GM23338 (cell line): ENCODE measurements at regions not wholly inside any gene's neighbourhood (a gene's known extent, or its start where the extent isn't known, plus 50 kb on each side); places are given as distances from the start of the nearest gene placed in this dataset.

ENCODE experiments used
- ATAC-seq: fragments of 200-7000 bp; cut with Tn5 transposase; 3 replicates; pipeline ENCODE4 v1.9.1; 2020
- DNase-seq: peaks from one replicate; pipeline ENCODE4 v3.0.0-alpha.2; 2015; ENCODE audit warnings: low spot score
- H2AFZ ChIP-seq: fragments of 200-600 bp; sonication (generic); 2 replicates; pipeline ENCODE4 v1.8.0; 2016; ENCODE audit warnings: antibody characterized with exemption, mild to moderate bottlenecking, moderate library complexity
- H3F3A ChIP-seq: fragments of 200-600 bp; sonication (generic); replicated peaks from 2 replicates; pipeline ENCODE4 v1.8.0; 2017; ENCODE audit warnings: antibody characterized with exemption, mixed run types, low read depth
- H3K27ac ChIP-seq: fragments of 200-600 bp; sonication (generic); 2 replicates; pipeline ENCODE4 v1.6.1; 2016; ENCODE audit warnings: low read depth
- H3K27me3 ChIP-seq: fragments of 200-600 bp; sonication (generic); 2 replicates; pipeline ENCODE4 v1.8.0; 2016; ENCODE audit warnings: mild to moderate bottlenecking, mixed run types, moderate library complexity; ENCODE audit not compliant: insufficient read depth
- H3K36me3 ChIP-seq: fragments of 200-600 bp; sonication (generic); 2 replicates; pipeline ENCODE4 v1.8.0; 2016; ENCODE audit warnings: mild to moderate bottlenecking; ENCODE audit not compliant: insufficient read depth
- H3K4me1 ChIP-seq: fragments of 200-600 bp; sonication (generic); 2 replicates; pipeline ENCODE4 v1.8.0; 2016; ENCODE audit warnings: mild to moderate bottlenecking, moderate library complexity; ENCODE audit not compliant: insufficient read depth
- H3K4me2 ChIP-seq: fragments of 200-600 bp; sonication (generic); 2 replicates; pipeline ENCODE4 v1.7.1; 2017; ENCODE audit warnings: mixed run types
- H3K4me3 ChIP-seq: fragments of 200-600 bp; sonication (generic); 2 replicates; pipeline ENCODE4 v1.6.1; 2016; ENCODE audit warnings: mixed run types
- H3K79me2 ChIP-seq: fragments of 200-600 bp; sonication (generic); replicated peaks from 2 replicates; pipeline ENCODE4 v1.8.0; 2017; ENCODE audit warnings: mild to moderate bottlenecking; ENCODE audit not compliant: insufficient read depth
- H3K9me2 ChIP-seq: fragments of 200-600 bp; sonication (generic); 2 replicates; pipeline ENCODE4 v1.8.0; 2017; ENCODE audit not compliant: insufficient read depth
- H4K20me1 ChIP-seq: fragments of 200-600 bp; sonication (generic); replicated peaks from 2 replicates; pipeline ENCODE4 v1.8.0; 2017; ENCODE audit warnings: mild to moderate bottlenecking; ENCODE audit not compliant: insufficient read depth
- H3K27ac Mint-ChIP-seq: 2 replicates; pipeline ENCODE4 v1.8.0; 2020; ENCODE audit warnings: inconsistent platforms, mild to moderate bottlenecking, moderate library complexity, mixed read lengths
- H3K27me3 Mint-ChIP-seq: 3 replicates; pipeline ENCODE4 v1.8.0; 2022; ENCODE audit warnings: low read depth, mild to moderate bottlenecking, moderate library complexity, mixed read lengths, inconsistent platforms; ENCODE audit not compliant: insufficient read depth, poor library complexity
- H3K36me3 Mint-ChIP-seq: 3 replicates; pipeline ENCODE4 v1.8.0; 2021; ENCODE audit warnings: low read depth, mild to moderate bottlenecking, inconsistent platforms, moderate library complexity, mixed read lengths
- H3K4me1 Mint-ChIP-seq: 3 replicates; pipeline ENCODE4 v1.8.0; 2020; ENCODE audit warnings: mild to moderate bottlenecking, inconsistent platforms, mixed read lengths
- H3K4me3 Mint-ChIP-seq: 3 replicates; pipeline ENCODE4 v1.8.0; 2021; ENCODE audit warnings: moderate library complexity, mild to moderate bottlenecking, inconsistent platforms, mixed read lengths
- H3K9me3 Mint-ChIP-seq: 3 replicates; pipeline ENCODE4 v1.8.0; 2020; ENCODE audit warnings: moderate library complexity, mild to moderate bottlenecking, inconsistent platforms, mixed read lengths
- CREB1 ChIP-seq: fragments of 250-450 bp; sonication (Bioruptor Pico); IDR thresholded peaks from 2 replicates; pipeline ENCODE4 v1.5.0; 2020; ENCODE audit warnings: low read depth, mild to moderate bottlenecking, moderate library complexity
- EZH2 ChIP-seq: fragments of 200-600 bp; sonication (generic); IDR thresholded peaks from one replicate; pipeline ENCODE4 v1.8.0; 2017; ENCODE audit warnings: antibody characterized with exemption, mild to moderate bottlenecking, low read depth; ENCODE audit not compliant: unreplicated experiment
- EZH2phosphoT487 ChIP-seq: fragments of 200-600 bp; sonication (generic); IDR thresholded peaks from one replicate; pipeline ENCODE4 v1.8.1; 2018; ENCODE audit warnings: antibody characterized with exemption; ENCODE audit not compliant: unreplicated experiment
- JUNB ChIP-seq: IDR thresholded peaks from one replicate; pipeline ENCODE4 v1.6.1; 2016; ENCODE audit warnings: antibody characterized with exemption; ENCODE audit not compliant: unreplicated experiment
- NANOG ChIP-seq: IDR thresholded peaks from 2 replicates; pipeline ENCODE4 v1.6.1; 2016; ENCODE audit warnings: antibody characterized with exemption, borderline replicate concordance
- POLR2AphosphoS5 ChIP-seq: IDR thresholded peaks from 2 replicates; pipeline ENCODE4 v1.6.1; 2016; ENCODE audit warnings: antibody characterized with exemption, low read depth
- STAT1 ChIP-seq: IDR thresholded peaks from one replicate; pipeline ENCODE4 v1.6.1; 2016; ENCODE audit warnings: antibody characterized with exemption; ENCODE audit not compliant: unreplicated experiment
- ZNF114 ChIP-seq: fragments of 250-450 bp; sonication (Bioruptor Pico); IDR thresholded peaks from 2 replicates; pipeline ENCODE4 v1.5.0; 2020; ENCODE audit warnings: mild to moderate bottlenecking, moderate library complexity
- ZNF331 ChIP-seq: fragments of 250-450 bp; sonication (Bioruptor Pico); IDR thresholded peaks from 2 replicates; pipeline ENCODE4 v1.5.0; 2020; ENCODE audit warnings: low read depth, mild to moderate bottlenecking, moderate library complexity
- TF ChIP-seq, protein P1 (sequence below), 2 experiments: fragments of 200-600 bp in 1 of 2; sonication (generic) in 1 of 2; conservative IDR thresholded peaks; 2 replicates each; pipeline versions ENCODE4 v1.5.1 to v1.6.1; 2016 to 2017; ENCODE audit warnings: antibody characterized with exemption in 2 of 2, low read depth in 2 of 2, mild to moderate bottlenecking in 2 of 2, moderate library complexity in 1 of 2
- TF ChIP-seq, protein P2 (sequence below): IDR thresholded peaks from one replicate; pipeline ENCODE4 v1.6.1; 2018; ENCODE audit warnings: antibody characterized with exemption; ENCODE audit not compliant: unreplicated experiment
- TF ChIP-seq, protein P3 (sequence below): fragments of 250-450 bp; sonication (Bioruptor Pico); IDR thresholded peaks from 2 replicates; pipeline ENCODE4 v1.5.0; 2020; ENCODE audit warnings: mild to moderate bottlenecking, moderate library complexity
- TF ChIP-seq, protein P4 (sequence below): IDR thresholded peaks from 2 replicates; pipeline ENCODE4 v1.6.1; 2016; ENCODE audit warnings: antibody characterized with exemption

DNA sequence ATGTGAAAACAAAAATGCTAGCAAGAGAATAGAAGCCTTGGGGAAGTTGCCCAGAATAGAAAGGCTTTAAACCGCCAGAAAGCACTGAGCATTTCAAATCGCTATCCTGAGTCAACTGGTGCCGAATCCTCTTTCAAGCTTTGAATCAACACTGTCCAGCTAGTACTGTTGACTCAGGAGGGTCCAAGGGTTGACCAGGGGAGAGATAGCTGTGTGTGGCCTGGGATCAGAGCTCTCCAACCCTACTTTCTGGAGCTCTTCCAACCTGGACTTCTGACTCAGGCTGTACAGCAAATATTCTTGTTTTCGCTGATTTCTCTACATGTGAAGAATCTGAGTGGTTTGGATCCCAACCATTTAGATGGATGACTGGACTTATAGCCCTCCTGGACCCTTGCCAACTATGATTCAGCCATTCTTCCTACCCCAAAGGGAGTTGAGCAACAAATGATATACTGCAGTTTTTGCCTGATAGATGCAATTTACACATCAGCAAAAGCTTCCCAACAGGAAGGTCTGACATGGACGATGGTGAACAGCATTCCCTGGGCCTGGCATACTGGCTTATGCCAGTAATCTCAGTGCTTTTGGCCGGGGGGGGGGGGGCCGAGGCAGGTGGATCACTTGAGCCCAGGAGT lies 154.0 kb upstream of the SDK2 start:
- Mint-ChIP-seq H3K4me3 (no peak overlapping the region), H3K9me3 (no peaks in the 10 kb centered on the region), H3K36me3 (no peaks in the 10 kb centered on the region), H3K27me3 (peaks cover 3% of the 10 kb centered on the region), H3K27ac (no peak overlapping the region), H3K4me1 (peaks cover 13% of the 10 kb centered on the region)
- no peaks in the 10 kb centered on the region for H3K79me2 ChIP-seq
- H3K4me2 ChIP-seq: no peak overlapping the region
- peaks cover 8% of the 10 kb centered on the region; the same call in 1 of the 2 replicates for H3K9me2 ChIP-seq
- ATAC-seq (no peak), DNase-seq (no peak)
- no peak overlapping the region for H3K27ac ChIP-seq
- no peak overlapping the region for H3K4me3 ChIP-seq
- peaks cover 8% of the 10 kb centered on the region; the same call in 1 of the 2 replicates for H3K4me1 ChIP-seq
- H3K27me3 ChIP-seq: no peaks in the 10 kb centered on the region
- H3K36me3 ChIP-seq: no peaks in the 10 kb centered on the region
- TF ChIP-seq ZNF114 (CRISPR knock-in tag) (no peak), EZH2phosphoT487 (no peak), EZH2 (no peak), NANOG (no peak), JUNB (no peak), STAT1 (no peak), ZNF331 (CRISPR knock-in tag) (no peak), POLR2AphosphoS5 (no peak), CREB1 (no peak)
- TF ChIP-seq, protein P1, sequence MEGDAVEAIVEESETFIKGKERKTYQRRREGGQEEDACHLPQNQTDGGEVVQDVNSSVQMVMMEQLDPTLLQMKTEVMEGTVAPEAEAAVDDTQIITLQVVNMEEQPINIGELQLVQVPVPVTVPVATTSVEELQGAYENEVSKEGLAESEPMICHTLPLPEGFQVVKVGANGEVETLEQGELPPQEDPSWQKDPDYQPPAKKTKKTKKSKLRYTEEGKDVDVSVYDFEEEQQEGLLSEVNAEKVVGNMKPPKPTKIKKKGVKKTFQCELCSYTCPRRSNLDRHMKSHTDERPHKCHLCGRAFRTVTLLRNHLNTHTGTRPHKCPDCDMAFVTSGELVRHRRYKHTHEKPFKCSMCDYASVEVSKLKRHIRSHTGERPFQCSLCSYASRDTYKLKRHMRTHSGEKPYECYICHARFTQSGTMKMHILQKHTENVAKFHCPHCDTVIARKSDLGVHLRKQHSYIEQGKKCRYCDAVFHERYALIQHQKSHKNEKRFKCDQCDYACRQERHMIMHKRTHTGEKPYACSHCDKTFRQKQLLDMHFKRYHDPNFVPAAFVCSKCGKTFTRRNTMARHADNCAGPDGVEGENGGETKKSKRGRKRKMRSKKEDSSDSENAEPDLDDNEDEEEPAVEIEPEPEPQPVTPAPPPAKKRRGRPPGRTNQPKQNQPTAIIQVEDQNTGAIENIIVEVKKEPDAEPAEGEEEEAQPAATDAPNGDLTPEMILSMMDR (conservative IDR thresholded peaks at IDR 0.05; ENCODE audit: low read depth in 2 of 2): no peak
- TF ChIP-seq, protein P2, sequence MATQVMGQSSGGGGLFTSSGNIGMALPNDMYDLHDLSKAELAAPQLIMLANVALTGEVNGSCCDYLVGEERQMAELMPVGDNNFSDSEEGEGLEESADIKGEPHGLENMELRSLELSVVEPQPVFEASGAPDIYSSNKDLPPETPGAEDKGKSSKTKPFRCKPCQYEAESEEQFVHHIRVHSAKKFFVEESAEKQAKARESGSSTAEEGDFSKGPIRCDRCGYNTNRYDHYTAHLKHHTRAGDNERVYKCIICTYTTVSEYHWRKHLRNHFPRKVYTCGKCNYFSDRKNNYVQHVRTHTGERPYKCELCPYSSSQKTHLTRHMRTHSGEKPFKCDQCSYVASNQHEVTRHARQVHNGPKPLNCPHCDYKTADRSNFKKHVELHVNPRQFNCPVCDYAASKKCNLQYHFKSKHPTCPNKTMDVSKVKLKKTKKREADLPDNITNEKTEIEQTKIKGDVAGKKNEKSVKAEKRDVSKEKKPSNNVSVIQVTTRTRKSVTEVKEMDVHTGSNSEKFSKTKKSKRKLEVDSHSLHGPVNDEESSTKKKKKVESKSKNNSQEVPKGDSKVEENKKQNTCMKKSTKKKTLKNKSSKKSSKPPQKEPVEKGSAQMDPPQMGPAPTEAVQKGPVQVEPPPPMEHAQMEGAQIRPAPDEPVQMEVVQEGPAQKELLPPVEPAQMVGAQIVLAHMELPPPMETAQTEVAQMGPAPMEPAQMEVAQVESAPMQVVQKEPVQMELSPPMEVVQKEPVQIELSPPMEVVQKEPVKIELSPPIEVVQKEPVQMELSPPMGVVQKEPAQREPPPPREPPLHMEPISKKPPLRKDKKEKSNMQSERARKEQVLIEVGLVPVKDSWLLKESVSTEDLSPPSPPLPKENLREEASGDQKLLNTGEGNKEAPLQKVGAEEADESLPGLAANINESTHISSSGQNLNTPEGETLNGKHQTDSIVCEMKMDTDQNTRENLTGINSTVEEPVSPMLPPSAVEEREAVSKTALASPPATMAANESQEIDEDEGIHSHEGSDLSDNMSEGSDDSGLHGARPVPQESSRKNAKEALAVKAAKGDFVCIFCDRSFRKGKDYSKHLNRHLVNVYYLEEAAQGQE: no peak
- TF ChIP-seq, protein P3, sequence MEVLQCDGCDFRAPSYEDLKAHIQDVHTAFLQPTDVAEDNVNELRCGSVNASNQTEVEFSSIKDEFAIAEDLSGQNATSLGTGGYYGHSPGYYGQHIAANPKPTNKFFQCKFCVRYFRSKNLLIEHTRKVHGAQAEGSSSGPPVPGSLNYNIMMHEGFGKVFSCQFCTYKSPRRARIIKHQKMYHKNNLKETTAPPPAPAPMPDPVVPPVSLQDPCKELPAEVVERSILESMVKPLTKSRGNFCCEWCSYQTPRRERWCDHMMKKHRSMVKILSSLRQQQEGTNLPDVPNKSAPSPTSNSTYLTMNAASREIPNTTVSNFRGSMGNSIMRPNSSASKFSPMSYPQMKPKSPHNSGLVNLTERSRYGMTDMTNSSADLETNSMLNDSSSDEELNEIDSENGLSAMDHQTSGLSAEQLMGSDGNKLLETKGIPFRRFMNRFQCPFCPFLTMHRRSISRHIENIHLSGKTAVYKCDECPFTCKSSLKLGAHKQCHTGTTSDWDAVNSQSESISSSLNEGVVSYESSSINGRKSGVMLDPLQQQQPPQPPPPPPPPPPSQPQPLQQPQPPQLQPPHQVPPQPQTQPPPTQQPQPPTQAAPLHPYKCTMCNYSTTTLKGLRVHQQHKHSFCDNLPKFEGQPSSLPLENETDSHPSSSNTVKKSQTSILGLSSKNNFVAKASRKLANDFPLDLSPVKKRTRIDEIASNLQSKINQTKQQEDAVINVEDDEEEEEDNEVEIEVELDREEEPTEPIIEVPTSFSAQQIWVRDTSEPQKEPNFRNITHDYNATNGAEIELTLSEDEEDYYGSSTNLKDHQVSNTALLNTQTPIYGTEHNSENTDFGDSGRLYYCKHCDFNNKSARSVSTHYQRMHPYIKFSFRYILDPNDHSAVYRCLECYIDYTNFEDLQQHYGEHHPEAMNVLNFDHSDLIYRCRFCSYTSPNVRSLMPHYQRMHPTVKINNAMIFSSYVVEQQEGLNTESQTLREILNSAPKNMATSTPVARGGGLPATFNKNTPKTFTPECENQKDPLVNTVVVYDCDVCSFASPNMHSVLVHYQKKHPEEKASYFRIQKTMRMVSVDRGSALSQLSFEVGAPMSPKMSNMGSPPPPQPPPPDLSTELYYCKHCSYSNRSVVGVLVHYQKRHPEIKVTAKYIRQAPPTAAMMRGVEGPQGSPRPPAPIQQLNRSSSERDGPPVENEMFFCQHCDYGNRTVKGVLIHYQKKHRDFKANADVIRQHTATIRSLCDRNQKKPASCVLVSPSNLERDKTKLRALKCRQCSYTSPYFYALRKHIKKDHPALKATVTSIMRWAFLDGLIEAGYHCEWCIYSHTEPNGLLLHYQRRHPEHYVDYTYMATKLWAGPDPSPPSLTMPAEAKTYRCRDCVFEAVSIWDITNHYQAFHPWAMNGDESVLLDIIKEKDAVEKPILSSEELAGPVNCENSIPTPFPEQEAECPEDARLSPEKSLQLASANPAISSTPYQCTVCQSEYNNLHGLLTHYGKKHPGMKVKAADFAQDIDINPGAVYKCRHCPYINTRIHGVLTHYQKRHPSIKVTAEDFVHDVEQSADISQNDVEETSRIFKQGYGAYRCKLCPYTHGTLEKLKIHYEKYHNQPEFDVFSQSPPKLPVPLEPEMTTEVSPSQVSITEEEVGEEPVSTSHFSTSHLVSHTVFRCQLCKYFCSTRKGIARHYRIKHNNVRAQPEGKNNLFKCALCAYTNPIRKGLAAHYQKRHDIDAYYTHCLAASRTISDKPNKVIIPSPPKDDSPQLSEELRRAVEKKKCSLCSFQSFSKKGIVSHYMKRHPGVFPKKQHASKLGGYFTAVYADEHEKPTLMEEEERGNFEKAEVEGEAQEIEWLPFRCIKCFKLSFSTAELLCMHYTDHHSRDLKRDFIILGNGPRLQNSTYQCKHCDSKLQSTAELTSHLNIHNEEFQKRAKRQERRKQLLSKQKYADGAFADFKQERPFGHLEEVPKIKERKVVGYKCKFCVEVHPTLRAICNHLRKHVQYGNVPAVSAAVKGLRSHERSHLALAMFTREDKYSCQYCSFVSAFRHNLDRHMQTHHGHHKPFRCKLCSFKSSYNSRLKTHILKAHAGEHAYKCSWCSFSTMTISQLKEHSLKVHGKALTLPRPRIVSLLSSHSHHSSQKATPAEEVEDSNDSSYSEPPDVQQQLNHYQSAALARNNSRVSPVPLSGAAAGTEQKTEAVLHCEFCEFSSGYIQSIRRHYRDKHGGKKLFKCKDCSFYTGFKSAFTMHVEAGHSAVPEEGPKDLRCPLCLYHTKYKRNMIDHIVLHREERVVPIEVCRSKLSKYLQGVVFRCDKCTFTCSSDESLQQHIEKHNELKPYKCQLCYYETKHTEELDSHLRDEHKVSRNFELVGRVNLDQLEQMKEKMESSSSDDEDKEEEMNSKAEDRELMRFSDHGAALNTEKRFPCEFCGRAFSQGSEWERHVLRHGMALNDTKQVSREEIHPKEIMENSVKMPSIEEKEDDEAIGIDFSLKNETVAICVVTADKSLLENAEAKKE (CRISPR knock-in tag): no peak
- TF ChIP-seq, protein P4, sequence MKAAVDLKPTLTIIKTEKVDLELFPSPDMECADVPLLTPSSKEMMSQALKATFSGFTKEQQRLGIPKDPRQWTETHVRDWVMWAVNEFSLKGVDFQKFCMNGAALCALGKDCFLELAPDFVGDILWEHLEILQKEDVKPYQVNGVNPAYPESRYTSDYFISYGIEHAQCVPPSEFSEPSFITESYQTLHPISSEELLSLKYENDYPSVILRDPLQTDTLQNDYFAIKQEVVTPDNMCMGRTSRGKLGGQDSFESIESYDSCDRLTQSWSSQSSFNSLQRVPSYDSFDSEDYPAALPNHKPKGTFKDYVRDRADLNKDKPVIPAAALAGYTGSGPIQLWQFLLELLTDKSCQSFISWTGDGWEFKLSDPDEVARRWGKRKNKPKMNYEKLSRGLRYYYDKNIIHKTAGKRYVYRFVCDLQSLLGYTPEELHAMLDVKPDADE: no peak
- H3F3A ChIP-seq: no peaks in the 10 kb centered on the region
- no peaks in the 10 kb centered on the region for H4K20me1 ChIP-seq
- H2AFZ ChIP-seq: no peak overlapping the region
